ENCODE measurements at regions not wholly inside any gene's neighbourhood (a gene's known extent, or its start where the extent isn't known, plus 50 kb on each side); places are given as distances from the start of the nearest gene placed in this dataset.
A peak's percentile ranks its signal among the peaks of the same experiment; 100 is the strongest.

- Histone ChIP-seq H3K4me1 (peaks cover 4 to 9% of the 10 kb centered on the region in 2 donors), H3K36me3 (no peaks in the 10 kb centered on the region), H3K4me3 (no peak overlapping the region), H3K27me3 (no peaks in the 10 kb centered on the region), H3K9me3 (no peaks in the 10 kb centered on the region), H3K27ac (peak overlapping the region; percentile 70 to 76)
- no peak for TF ChIP-seq CTCF (IDR thresholded peaks at IDR 0.05)
- no peak for TF ChIP-seq POLR2A (IDR thresholded peaks at IDR 0.05)
- intact Hi-C loops (cut with DNase I; ENCODE audit: low total_unique reads), result no loop called here
- peak in 1 of 2 donors; percentile 6 for DNase-seq
Measured at GRCh38 chr1:234864116-234864515, 254.1 kb upstream of the IRF2BP2 start.

GRCh38 chr1:234863551-234863971 is 253.6 kb upstream of the IRF2BP2 start:
- Histone ChIP-seq H3K4me3 (no peak overlapping the region), H3K27ac (peak overlapping the region; percentile 70 to 76), H3K9me3 (no peaks in the 10 kb centered on the region), H3K27me3 (no peaks in the 10 kb centered on the region), H3K36me3 (no peaks in the 10 kb centered on the region), H3K4me1 (peaks cover 4 to 9% of the 10 kb centered on the region in 2 donors)
- intact Hi-C loops (cut with DNase I; ENCODE audit: low total_unique reads), result no loop called here
- peak; percentile 52 to 63 for DNase-seq
- no peak for TF ChIP-seq CTCF (IDR thresholded peaks at IDR 0.05)
- TF ChIP-seq POLR2A (IDR thresholded peaks at IDR 0.05), result no peak

- H3K4me3 ChIP-seq, result no peak overlapping the region
Measured at GRCh38 chr1:234862944-234863515, 253.1 kb upstream of the IRF2BP2 start.

GRCh38 chr1:234862360-234862943 is 252.5 kb upstream of the IRF2BP2 start:
- TF ChIP-seq POLR2A (IDR thresholded peaks at IDR 0.05), result no peak
- no peak for TF ChIP-seq CTCF (IDR thresholded peaks at IDR 0.05)
- DNase-seq, result no peak
- Histone ChIP-seq H3K36me3 (no peaks in the 10 kb centered on the region), H3K27me3 (no peaks in the 10 kb centered on the region), H3K9me3 (no peaks in the 10 kb centered on the region), H3K27ac (peak overlapping the region; percentile 70 to 76), H3K4me3 (no peak overlapping the region), H3K4me1 (peaks cover 4 to 9% of the 10 kb centered on the region in 2 donors)
- intact Hi-C loops (cut with DNase I; ENCODE audit: low total_unique reads), result no loop called here

More at GRCh38 chr1:234862944-234863515, 253.1 kb upstream of the IRF2BP2 start:
- no peaks in the 10 kb centered on the region for H3K27me3 ChIP-seq
- H3K27ac ChIP-seq, result peak overlapping the region; percentile 70 to 76
- no peaks in the 10 kb centered on the region for H3K36me3 ChIP-seq
- H3K4me1 ChIP-seq, result peaks cover 4 to 9% of the 10 kb centered on the region in 2 donors
- H3K9me3 ChIP-seq, result no peaks in the 10 kb centered on the region
- peak; percentile 70 to 75 for DNase-seq
- TF ChIP-seq CTCF (IDR thresholded peaks at IDR 0.05) (no peak), POLR2A (IDR thresholded peaks at IDR 0.05) (no peak)
- intact Hi-C loops (cut with DNase I; ENCODE audit: low total_unique reads), result no loop called here

- intact Hi-C loops (cut with DNase I; ENCODE audit: low total_unique reads), result no loop called here
- DNase-seq, result no peak
- H3K4me3 ChIP-seq, result no peak overlapping the region
- no peaks in the 10 kb centered on the region for H3K27me3 ChIP-seq
- peaks cover 4 to 9% of the 10 kb centered on the region in 2 donors for H3K4me1 ChIP-seq
- no peaks in the 10 kb centered on the region for H3K9me3 ChIP-seq
- H3K36me3 ChIP-seq, result no peaks in the 10 kb centered on the region
- peak overlapping the region in 1 of 2 donors; percentile 76 for H3K27ac ChIP-seq
- TF ChIP-seq POLR2A (IDR thresholded peaks at IDR 0.05) (no peak), CTCF (IDR thresholded peaks at IDR 0.05) (no peak)
Measured at GRCh38 chr1:234861761-234862160, 251.8 kb upstream of the IRF2BP2 start.

All from uterus (tissue), 3 donors.